Stimulated activated naive CD8-positive, alpha-beta T cell treated with anti-CD3 and anti-CD28 coated beads, Interleukin-15, Interleukin-2, amounts not matched to agents 100 ng/mL and 50 ng/mL, for 24 hours (primary cell): ENCODE measurements at regions not wholly inside any gene's neighbourhood (a gene's known extent, or its start where the extent isn't known, plus 50 kb on each side); places are given as distances from the start of the nearest gene placed in this dataset.
"Not testable (repeated sequence)": the region's sequence is repeated elsewhere in the genome, so short reads cannot be mapped to it uniquely, and the experiment has no call there.

Experiments
- H3K27ac Mint-ChIP-seq: one replicate; pipeline ENCODE4 v1.8.0; 2021; ENCODE audit warnings: mild to moderate bottlenecking, mixed read lengths
- H3K27me3 Mint-ChIP-seq: one replicate; pipeline ENCODE4 v1.8.0; 2021; ENCODE audit warnings: mixed read lengths
- H3K36me3 Mint-ChIP-seq: one replicate; pipeline ENCODE4 v1.8.0; 2021; ENCODE audit warnings: low read depth, mixed read lengths
- H3K4me1 Mint-ChIP-seq: one replicate; pipeline ENCODE4 v1.8.0; 2021; ENCODE audit warnings: low read depth, mixed read lengths
- H3K4me3 Mint-ChIP-seq: one replicate; pipeline ENCODE4 v1.8.0; 2021; ENCODE audit warnings: mild to moderate bottlenecking, mixed read lengths
- H3K9me3 Mint-ChIP-seq: one replicate; pipeline ENCODE4 v1.8.0; 2021; ENCODE audit warnings: mixed read lengths

DNA sequence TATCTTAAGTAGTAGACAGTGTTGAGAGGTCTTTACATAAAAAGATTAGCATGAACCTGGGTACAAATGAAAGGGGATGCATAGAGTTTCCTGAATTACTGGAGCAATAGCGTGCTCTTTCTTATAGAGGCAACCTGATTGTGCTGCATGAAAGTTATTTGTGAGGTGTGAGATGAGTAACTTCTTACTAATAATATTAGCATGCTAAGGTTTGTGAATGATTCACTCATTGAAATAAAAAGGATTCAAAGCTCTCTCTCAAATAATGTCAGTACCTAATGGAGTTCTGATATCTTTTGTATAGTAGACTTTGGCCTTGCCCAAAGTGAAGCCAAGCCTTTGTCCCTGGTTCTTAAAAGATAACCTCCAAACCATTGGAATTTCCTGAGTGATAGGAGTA is 131.0 kb upstream of the CXXC4 start:
- Mint-ChIP-seq H3K4me3 (no peak overlapping the region), H3K4me1 (no peaks in the 10 kb centered on the region), H3K36me3 (no peaks in the 10 kb centered on the region), H3K9me3 (peaks cover 3% of the 10 kb centered on the region), H3K27ac (no peak overlapping the region), H3K27me3 (no peaks in the 10 kb centered on the region)

DNA sequence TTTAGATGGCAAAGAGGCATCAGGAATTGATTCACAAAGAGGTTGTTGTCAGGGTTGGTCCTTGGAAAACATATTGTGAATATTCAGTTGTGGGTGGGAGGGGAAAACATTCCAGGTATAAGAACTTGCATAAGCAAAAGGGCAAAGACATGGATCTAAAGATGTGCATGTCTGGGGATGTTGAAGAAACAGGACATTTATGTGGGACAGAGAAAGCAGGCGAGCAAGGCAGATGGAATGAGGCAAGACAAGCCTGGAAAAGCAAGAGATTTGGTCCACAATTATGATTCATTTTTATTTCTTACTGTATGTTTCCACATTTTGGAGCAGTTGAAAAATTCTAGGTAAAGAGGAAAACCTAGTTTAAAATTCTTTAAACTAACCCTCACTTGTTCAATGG is 134.9 kb upstream of the CXXC4 start:
- no peaks in the 10 kb centered on the region for H3K4me1 Mint-ChIP-seq
- no peak overlapping the region for H3K4me3 Mint-ChIP-seq
- H3K9me3 Mint-ChIP-seq: no peaks in the 10 kb centered on the region
- H3K27me3 Mint-ChIP-seq: no peaks in the 10 kb centered on the region
- no peak overlapping the region for H3K27ac Mint-ChIP-seq
- no peaks in the 10 kb centered on the region for H3K36me3 Mint-ChIP-seq

DNA sequence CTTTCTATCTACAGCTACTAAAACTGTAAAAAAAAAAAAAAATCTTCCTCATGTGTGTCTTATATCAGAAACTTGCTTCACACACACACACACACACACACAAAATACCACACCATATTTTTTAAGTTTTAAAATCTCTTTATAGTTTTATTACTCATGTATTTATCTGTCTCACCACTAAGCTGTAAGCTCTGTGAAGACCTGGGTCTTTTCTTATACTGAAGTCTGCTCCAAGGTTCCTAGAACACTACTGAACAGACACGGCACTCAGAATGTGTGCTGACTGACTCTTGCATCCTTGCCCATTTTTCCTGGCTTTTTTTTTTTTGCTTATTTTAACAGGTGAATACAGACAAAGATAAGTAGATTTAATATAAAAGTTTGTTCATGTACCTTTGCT is 135.6 kb upstream of the CXXC4 start:
- Mint-ChIP-seq H3K9me3 (no peaks in the 10 kb centered on the region), H3K4me3 (no peak overlapping the region), H3K27ac (no peak overlapping the region), H3K4me1 (no peaks in the 10 kb centered on the region), H3K27me3 (no peaks in the 10 kb centered on the region), H3K36me3 (no peaks in the 10 kb centered on the region)

DNA sequence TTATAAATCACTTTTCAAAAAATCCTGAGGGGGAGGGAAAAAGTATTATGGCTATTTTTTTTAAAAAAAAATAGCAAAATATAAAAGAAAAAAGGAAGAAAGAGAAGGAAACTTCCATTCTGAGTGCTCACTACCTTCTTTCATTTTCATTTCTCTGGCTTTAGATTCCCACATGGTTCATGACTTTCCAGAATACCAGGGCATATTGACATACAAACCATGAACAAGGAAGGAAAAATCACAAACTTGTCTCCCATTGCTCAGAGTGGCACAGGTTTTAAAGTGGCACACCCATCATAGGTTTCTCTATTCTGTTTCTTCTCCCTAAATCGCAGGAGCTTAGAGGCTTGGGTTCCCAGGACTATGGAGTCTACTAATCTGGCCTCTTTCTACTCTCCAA is 136.3 kb upstream of the CXXC4 start:
- Mint-ChIP-seq H3K27me3 (no peaks in the 10 kb centered on the region), H3K36me3 (no peaks in the 10 kb centered on the region), H3K4me1 (no peaks in the 10 kb centered on the region), H3K4me3 (no peak overlapping the region), H3K9me3 (no peaks in the 10 kb centered on the region), H3K27ac (no peak overlapping the region)

DNA sequence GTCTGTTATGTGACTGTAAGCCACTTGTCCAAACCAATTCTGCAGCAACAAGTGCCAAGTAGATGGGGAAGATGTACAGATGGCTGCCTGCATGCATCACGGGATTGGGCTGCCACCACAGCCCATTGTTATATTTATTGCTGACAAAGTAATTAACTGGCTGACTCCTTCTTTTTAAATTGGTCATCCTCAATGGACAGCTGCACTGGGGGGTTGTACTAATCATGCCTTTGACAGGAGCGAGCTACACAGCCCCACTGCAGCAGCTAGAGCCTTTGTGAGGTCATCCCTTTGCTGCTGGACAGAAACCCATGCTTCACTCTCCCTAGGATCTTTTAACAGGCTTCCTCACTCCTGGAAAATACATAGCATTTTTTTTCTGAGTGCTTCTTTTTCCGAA is 146.7 kb upstream of the CXXC4 start:
- no peaks in the 10 kb centered on the region for H3K9me3 Mint-ChIP-seq
- no peaks in the 10 kb centered on the region for H3K4me1 Mint-ChIP-seq
- H3K4me3 Mint-ChIP-seq: no peak overlapping the region
- H3K27ac Mint-ChIP-seq: no peak overlapping the region
- H3K27me3 Mint-ChIP-seq: no peaks in the 10 kb centered on the region
- no peaks in the 10 kb centered on the region for H3K36me3 Mint-ChIP-seq

DNA sequence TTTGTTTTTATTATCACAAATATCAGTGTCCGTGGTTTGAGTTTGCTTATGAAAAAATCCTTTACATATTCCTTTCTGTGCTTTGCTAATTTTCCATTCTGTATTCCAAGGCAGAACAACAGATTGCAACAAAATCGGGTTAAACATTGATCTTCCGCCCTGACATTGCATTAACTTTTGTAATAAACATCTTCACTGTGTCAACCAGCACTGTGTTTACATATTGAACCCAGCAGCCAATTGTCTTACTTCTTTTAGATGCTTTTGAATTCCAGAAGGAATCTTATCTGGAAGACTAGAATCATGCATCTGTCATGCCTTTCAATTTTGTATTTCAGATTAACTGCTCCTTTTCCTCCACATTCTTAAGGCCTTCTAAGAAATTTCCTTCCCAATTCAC is 147.8 kb upstream of the CXXC4 start:
- Mint-ChIP-seq H3K36me3 (no peaks in the 10 kb centered on the region), H3K4me3 (no peak overlapping the region), H3K27me3 (no peaks in the 10 kb centered on the region), H3K4me1 (no peaks in the 10 kb centered on the region), H3K27ac (no peak overlapping the region), H3K9me3 (no peaks in the 10 kb centered on the region)

DNA sequence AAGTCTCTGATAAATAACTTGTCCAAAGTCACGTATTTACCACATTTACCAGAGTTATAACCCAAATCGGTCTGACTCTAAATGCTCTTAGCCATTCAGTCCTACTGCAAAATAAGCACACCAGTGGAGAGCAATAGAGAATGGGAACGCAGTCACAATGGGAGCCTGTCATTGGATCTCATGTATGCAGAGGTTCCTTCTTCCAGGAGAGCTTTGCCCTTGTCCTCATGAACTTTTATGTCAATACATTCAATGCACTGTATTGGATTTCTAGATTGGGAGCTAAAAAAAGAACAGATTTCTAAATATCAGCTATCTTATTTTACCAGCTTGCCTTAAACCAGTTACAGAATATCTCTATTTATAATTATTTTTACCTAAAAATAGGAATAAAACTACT is 149.1 kb upstream of the CXXC4 start:
- Mint-ChIP-seq H3K27ac (no peak overlapping the region), H3K9me3 (no peaks in the 10 kb centered on the region)

DNA sequence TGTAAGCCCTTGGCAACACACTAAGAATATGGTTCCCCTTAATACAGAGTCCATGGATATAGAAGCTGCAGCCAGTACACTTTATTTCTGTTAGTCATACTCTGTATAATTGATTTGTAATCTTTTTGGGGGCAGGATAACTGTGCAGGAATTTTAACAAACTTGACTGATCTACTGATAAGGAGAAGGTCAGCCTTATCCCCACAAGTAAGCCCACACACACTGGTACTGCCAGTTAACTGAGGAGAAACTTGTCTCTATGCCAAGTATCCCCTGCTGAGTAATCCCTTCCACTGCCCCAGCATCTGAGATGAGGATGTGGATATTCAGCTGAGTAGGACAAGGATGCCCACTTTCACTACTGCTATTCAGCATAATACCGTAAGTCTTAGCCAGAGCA is 154.9 kb upstream of the CXXC4 start:
- peaks cover 5% of the 10 kb centered on the region for H3K9me3 Mint-ChIP-seq
- no peak overlapping the region for H3K4me3 Mint-ChIP-seq
- H3K27ac Mint-ChIP-seq: no peak overlapping the region
- no peaks in the 10 kb centered on the region for H3K36me3 Mint-ChIP-seq
- H3K27me3 Mint-ChIP-seq: no peaks in the 10 kb centered on the region
- no peaks in the 10 kb centered on the region for H3K4me1 Mint-ChIP-seq

More for the DNA sequence above, 149.1 kb upstream of the CXXC4 start:
- H3K27me3 Mint-ChIP-seq: no peaks in the 10 kb centered on the region
- no peak overlapping the region for H3K4me3 Mint-ChIP-seq
- H3K4me1 Mint-ChIP-seq: no peaks in the 10 kb centered on the region
- H3K36me3 Mint-ChIP-seq: no peaks in the 10 kb centered on the region

DNA sequence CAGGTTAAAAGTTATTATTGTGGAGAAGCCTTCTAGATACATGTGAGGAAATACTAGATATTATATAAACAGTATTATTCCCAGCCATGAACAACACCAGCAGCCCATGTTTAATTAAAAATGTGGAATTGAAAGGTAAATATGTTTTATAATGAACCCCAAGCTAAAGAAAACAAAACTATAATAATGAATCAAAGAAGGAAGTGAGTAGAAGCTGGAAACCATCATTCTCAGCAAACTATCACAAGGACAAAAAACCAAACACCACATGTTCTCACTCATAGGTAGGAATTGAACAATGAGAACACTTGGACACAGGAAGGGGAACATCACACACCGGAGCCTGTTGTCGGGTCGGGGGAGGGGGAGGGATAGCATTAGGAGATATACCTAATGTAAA is 167.6 kb upstream of the CXXC4 start:
- H3K27me3 Mint-ChIP-seq, H3K4me1 Mint-ChIP-seq, H3K27ac Mint-ChIP-seq, H3K36me3 Mint-ChIP-seq, H3K4me3 Mint-ChIP-seq, H3K9me3 Mint-ChIP-seq: not testable (repeated sequence)

DNA sequence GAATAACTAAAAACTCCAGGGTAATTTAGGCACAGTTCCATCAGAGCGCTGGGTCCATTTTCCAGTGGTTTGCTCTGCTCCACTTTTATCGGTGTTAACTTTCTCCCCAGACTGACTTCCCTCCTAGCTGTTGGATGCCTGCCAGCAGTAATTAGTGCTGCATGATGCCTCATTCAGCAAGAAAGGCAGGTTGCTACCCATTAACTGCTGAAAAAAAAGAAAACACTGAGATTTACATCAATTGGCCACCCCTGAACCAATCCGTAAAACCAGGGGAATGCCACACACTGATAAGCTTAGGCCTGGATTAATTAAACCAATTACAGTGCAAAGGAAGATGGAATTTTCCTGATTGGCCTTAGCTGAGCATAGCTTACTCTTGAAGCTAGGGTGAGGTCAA is 182.4 kb upstream of the CXXC4 start:
- Mint-ChIP-seq H3K27ac (no peak overlapping the region), H3K36me3 (no peaks in the 10 kb centered on the region), H3K9me3 (peaks cover 9% of the 10 kb centered on the region), H3K27me3 (no peaks in the 10 kb centered on the region), H3K4me1 (no peaks in the 10 kb centered on the region), H3K4me3 (no peak overlapping the region)

DNA sequence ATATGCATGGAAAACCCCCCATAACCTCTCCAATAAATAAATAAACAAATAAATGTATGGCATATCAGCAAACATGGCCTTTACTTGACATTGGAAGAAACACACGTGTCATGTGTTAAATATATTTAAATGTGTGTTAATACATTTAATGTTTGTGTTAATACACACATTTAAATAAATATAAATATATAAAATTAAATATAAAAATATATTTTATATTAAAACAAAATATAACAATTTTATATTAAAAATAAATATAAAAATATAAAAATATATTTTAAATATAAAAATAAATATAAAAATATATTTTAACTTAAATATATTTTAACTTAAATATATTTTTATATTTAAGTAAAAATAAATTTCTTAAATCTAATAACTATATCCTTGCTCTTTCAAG is 187.6 kb upstream of the CXXC4 start:
- H3K27me3 Mint-ChIP-seq: no peaks in the 10 kb centered on the region
- H3K36me3 Mint-ChIP-seq: no peaks in the 10 kb centered on the region
- H3K4me3 Mint-ChIP-seq: no peak overlapping the region
- peaks cover 4% of the 10 kb centered on the region for H3K9me3 Mint-ChIP-seq
- no peak overlapping the region for H3K27ac Mint-ChIP-seq
- H3K4me1 Mint-ChIP-seq: no peaks in the 10 kb centered on the region

DNA sequence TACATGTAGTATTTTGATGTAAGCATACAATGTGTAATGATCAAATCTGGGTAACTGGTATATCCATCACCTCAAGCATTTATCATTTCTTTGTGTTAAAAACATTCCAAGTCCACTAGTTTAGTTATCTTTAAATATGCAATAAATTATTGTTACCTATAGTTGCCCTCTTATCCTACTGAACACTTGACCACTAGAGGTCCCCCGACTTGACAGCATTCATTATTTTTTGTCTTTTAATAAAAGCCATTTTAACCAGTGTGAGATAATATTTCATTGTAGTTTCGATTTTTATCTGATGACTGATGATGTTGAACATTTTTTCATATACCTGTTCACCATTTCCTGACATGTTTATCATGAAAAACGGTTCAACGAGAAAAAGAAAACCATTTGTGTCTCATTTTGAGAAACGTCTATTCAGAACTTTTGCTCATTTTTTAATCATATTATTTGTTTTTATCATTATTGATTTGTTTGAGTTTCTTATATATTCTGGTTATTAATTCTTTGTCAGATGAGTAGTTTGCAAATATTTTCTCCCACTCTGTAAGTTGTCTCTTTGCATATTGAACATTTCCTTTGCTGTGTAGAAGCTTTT is 199.0 kb upstream of the CXXC4 start:
- no peaks in the 10 kb centered on the region for H3K4me1 Mint-ChIP-seq
- H3K9me3 Mint-ChIP-seq: no peaks in the 10 kb centered on the region
- H3K27ac Mint-ChIP-seq: no peak overlapping the region
- no peak overlapping the region for H3K4me3 Mint-ChIP-seq
- H3K36me3 Mint-ChIP-seq: no peaks in the 10 kb centered on the region
- H3K27me3 Mint-ChIP-seq: peaks cover 3% of the 10 kb centered on the region

DNA sequence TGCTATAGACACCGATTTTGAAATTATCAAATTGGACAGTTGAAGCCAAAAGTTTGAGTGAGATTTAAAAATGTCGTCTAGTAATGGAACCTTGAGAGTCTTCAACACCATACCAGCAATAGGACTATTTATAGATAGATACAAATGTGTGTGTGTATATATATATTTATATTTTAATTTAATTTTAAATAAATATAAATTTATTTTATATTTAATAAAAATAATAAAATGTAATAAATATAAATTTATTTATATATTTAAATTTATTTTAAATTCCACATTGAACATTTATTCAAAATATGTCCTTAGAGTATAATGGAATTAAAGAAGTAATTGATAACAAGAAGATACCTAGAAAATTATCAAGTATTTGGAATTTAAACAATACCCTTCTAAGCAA is 221.9 kb upstream of the CXXC4 start:
- no peak overlapping the region for H3K27ac Mint-ChIP-seq
- peaks cover 10% of the 10 kb centered on the region for H3K27me3 Mint-ChIP-seq
- no peaks in the 10 kb centered on the region for H3K9me3 Mint-ChIP-seq
- no peaks in the 10 kb centered on the region for H3K36me3 Mint-ChIP-seq
- no peak overlapping the region for H3K4me3 Mint-ChIP-seq
- no peaks in the 10 kb centered on the region for H3K4me1 Mint-ChIP-seq

DNA sequence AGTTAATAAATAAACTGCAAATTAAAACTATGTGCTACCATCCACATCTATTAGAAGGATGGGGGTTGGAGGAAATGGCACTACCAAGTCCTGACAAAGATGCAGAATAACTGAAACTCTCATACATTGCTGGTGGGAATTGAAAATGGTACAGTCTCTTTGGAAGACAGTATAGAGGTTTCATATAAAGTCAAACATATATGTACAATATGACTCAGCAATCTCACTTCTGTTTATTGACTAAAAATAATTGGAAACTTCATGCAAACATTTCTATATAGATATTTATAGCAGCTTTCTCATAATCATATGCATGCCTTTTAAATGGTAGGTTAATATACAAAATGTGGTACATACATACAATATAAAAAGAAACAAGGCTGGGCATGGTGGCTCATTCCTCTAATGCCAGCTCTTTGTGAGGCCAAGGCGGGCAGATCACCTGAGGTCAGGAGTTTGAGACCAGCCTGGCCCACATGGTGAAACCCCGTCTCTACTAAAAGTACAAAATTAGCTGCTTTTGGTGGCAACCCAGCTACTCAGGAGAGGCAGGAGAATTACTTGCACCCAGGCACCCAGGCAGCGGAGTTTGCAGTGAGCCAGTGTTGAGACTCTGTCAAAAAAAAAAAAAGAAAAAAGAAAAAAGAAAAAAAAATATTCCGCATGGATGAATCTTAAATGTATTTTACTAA is 225.0 kb upstream of the CXXC4 start:
- no peak overlapping the region for H3K27ac Mint-ChIP-seq
- H3K9me3 Mint-ChIP-seq: no peaks in the 10 kb centered on the region
- no peaks in the 10 kb centered on the region for H3K4me1 Mint-ChIP-seq
- peaks cover 11% of the 10 kb centered on the region for H3K27me3 Mint-ChIP-seq
- H3K4me3 Mint-ChIP-seq: no peak overlapping the region
- H3K36me3 Mint-ChIP-seq: no peaks in the 10 kb centered on the region

DNA sequence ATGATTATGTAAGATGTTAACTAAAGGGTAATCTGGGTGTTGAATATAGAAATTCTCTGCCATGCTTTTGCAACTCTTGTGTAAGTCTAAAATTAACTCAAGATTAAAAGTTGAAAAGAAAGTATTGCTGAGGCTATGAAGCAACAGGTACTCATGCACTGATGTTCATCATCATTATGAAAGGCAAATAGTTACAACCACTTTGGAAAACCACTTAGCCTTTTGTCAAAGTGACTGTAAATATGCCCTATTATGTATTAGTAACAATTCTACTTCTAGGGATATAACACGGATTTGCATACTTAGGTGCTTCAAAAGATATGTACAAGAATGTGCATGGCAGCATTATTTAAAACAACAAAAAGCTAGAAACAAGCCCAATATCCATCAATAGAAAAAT is 227.8 kb upstream of the CXXC4 start:
- Mint-ChIP-seq H3K27me3 (peaks cover 5% of the 10 kb centered on the region), H3K27ac (no peak overlapping the region), H3K4me1 (no peaks in the 10 kb centered on the region), H3K4me3 (no peak overlapping the region), H3K9me3 (no peaks in the 10 kb centered on the region), H3K36me3 (no peaks in the 10 kb centered on the region)

DNA sequence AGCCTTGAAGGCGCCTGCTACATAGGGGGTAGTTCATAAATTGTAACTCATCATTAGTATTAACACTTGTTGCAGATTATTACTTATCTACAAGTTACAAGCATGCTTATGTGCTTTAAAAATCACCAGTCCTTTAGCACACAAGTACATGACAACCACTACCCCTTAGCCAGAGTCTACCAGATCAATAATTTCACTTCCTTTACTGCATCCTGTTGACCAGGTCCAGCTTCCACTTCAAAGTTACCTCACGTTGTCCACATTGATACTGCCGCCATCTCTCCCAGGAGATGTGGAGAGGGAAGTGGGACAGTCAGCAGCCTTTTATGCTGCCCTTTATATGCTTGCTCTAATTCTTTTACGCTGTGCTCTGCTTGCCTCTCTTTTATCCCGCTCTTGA is 231.3 kb upstream of the CXXC4 start:
- Mint-ChIP-seq H3K27me3 (peaks cover 5% of the 10 kb centered on the region), H3K36me3 (no peaks in the 10 kb centered on the region), H3K9me3 (no peaks in the 10 kb centered on the region), H3K27ac (no peak overlapping the region), H3K4me1 (no peaks in the 10 kb centered on the region), H3K4me3 (no peak overlapping the region)
